ENCODE measurements at regions not wholly inside any gene's neighbourhood (a gene's known extent, or its start where the extent isn't known, plus 50 kb on each side); places are given as distances from the start of the nearest gene placed in this dataset.

DNA sequence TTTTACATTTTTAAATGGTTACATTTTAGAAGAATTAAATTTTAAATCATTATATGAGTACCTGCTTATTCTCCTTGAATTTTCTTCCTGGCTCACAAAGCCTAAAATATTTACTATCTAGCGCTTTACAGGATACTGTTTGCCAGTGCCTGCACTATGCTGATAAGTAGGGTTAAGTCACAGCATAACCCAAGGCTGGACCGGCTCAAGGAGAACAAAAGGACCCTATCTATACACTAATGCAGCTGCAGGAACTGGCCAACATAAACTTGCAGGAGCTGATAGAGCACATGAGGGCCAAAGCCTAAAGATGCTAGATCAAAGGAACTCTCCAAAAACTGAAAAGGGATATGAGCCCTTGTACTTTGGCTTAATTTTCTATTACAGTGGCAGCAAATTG is 1086.9 kb upstream of the TMPRSS15 start (continued):
- peak; percentile 93 for TF ChIP-seq ARID1B (IDR thresholded peaks at IDR 0.05)
- TF ChIP-seq, protein P1, sequence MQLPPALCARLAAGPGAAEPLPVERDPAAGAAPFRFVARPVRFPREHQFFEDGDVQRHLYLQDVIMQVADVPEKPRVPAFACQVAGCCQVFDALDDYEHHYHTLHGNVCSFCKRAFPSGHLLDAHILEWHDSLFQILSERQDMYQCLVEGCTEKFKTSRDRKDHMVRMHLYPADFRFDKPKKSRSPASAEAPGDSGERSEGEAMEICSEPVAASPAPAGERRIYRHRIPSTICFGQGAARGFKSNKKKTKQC (CRISPR knock-in tag; IDR thresholded peaks at IDR 0.05), result no peak
- no peak for TF ChIP-seq MAFF (IDR thresholded peaks at IDR 0.05; ENCODE audit: low read length)
- TF ChIP-seq, protein P2, sequence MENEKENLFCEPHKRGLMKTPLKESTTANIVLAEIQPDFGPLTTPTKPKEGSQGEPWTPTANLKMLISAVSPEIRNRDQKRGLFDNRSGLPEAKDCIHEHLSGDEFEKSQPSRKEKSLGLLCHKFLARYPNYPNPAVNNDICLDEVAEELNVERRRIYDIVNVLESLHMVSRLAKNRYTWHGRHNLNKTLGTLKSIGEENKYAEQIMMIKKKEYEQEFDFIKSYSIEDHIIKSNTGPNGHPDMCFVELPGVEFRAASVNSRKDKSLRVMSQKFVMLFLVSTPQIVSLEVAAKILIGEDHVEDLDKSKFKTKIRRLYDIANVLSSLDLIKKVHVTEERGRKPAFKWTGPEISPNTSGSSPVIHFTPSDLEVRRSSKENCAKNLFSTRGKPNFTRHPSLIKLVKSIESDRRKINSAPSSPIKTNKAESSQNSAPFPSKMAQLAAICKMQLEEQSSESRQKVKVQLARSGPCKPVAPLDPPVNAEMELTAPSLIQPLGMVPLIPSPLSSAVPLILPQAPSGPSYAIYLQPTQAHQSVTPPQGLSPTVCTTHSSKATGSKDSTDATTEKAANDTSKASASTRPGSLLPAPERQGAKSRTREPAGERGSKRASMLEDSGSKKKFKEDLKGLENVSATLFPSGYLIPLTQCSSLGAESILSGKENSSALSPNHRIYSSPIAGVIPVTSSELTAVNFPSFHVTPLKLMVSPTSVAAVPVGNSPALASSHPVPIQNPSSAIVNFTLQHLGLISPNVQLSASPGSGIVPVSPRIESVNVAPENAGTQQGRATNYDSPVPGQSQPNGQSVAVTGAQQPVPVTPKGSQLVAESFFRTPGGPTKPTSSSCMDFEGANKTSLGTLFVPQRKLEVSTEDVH (IDR thresholded peaks at IDR 0.05; ENCODE audit: low read depth, partially characterized antibody), result no peak
- TF ChIP-seq, protein P3, sequence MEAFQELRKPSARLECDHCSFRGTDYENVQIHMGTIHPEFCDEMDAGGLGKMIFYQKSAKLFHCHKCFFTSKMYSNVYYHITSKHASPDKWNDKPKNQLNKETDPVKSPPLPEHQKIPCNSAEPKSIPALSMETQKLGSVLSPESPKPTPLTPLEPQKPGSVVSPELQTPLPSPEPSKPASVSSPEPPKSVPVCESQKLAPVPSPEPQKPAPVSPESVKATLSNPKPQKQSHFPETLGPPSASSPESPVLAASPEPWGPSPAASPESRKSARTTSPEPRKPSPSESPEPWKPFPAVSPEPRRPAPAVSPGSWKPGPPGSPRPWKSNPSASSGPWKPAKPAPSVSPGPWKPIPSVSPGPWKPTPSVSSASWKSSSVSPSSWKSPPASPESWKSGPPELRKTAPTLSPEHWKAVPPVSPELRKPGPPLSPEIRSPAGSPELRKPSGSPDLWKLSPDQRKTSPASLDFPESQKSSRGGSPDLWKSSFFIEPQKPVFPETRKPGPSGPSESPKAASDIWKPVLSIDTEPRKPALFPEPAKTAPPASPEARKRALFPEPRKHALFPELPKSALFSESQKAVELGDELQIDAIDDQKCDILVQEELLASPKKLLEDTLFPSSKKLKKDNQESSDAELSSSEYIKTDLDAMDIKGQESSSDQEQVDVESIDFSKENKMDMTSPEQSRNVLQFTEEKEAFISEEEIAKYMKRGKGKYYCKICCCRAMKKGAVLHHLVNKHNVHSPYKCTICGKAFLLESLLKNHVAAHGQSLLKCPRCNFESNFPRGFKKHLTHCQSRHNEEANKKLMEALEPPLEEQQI (IDR thresholded peaks at IDR 0.05), result 0 out of 2 replicates have a peak, but pooled peaks have one; percentile 51
- no peak for TF ChIP-seq POLR2B (IDR thresholded peaks at IDR 0.05; ENCODE audit: low read depth, partially characterized antibody)
- peak; percentile 79 for TF ChIP-seq EP300 (IDR thresholded peaks at IDR 0.05; ENCODE audit: low read length)
- TF ChIP-seq POLR2H (tag; IDR thresholded peaks at IDR 0.05; ENCODE audit: low read depth), result no peak
- peak; percentile 47 to 62; a peak in 3 of 4 replicates for TF ChIP-seq KDM1A (IDR thresholded peaks at IDR 0.05)
- no peak for TF ChIP-seq NFXL1 (CRISPR knock-in tag; IDR thresholded peaks at IDR 0.05)
- TF ChIP-seq ZSCAN29 (IDR thresholded peaks at IDR 0.05), result no peak
- TF ChIP-seq CBFA2T3 (IDR thresholded peaks at IDR 0.05), result peak; percentile 95
- TF ChIP-seq KLF16 (IDR thresholded peaks at IDR 0.05), result peak; percentile 83
- TF ChIP-seq TAL1 (IDR thresholded peaks at IDR 0.05), result peak; percentile 94
- TF ChIP-seq STAT5A (IDR thresholded peaks at IDR 0.05; ENCODE audit: borderline replicate concordance, low read length), result peak; percentile 80
- TF ChIP-seq, protein P4, sequence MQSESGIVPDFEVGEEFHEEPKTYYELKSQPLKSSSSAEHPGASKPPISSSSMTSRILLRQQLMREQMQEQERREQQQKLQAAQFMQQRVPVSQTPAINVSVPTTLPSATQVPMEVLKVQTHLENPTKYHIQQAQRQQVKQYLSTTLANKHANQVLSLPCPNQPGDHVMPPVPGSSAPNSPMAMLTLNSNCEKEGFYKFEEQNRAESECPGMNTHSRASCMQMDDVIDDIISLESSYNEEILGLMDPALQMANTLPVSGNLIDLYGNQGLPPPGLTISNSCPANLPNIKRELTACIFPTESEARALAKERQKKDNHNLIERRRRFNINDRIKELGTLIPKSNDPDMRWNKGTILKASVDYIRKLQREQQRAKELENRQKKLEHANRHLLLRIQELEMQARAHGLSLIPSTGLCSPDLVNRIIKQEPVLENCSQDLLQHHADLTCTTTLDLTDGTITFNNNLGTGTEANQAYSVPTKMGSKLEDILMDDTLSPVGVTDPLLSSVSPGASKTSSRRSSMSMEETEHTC (IDR thresholded peaks at IDR 0.05), result no peak
- TF ChIP-seq, protein P5, sequence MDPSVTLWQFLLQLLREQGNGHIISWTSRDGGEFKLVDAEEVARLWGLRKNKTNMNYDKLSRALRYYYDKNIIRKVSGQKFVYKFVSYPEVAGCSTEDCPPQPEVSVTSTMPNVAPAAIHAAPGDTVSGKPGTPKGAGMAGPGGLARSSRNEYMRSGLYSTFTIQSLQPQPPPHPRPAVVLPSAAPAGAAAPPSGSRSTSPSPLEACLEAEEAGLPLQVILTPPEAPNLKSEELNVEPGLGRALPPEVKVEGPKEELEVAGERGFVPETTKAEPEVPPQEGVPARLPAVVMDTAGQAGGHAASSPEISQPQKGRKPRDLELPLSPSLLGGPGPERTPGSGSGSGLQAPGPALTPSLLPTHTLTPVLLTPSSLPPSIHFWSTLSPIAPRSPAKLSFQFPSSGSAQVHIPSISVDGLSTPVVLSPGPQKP (CRISPR knock-in tag; IDR thresholded peaks at IDR 0.05), result no peak
- no peak for TF ChIP-seq CREBBP (IDR thresholded peaks at IDR 0.05; ENCODE audit: low read depth, low read length)
- TF ChIP-seq SAFB2 (IDR thresholded peaks at IDR 0.05; ENCODE audit: borderline replicate concordance, low read depth, low read length, severe bottlenecking), result no peak
- TF ChIP-seq, protein P6, sequence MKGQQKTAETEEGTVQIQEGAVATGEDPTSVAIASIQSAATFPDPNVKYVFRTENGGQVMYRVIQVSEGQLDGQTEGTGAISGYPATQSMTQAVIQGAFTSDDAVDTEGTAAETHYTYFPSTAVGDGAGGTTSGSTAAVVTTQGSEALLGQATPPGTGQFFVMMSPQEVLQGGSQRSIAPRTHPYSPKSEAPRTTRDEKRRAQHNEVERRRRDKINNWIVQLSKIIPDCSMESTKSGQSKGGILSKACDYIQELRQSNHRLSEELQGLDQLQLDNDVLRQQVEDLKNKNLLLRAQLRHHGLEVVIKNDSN (CRISPR knock-in tag; IDR thresholded peaks at IDR 0.05), result no peak
- TF ChIP-seq TAF15 (IDR thresholded peaks at IDR 0.05; ENCODE audit: low read depth, low read length), result no peak
- peak; percentile 94 for TF ChIP-seq SOX6 (IDR thresholded peaks at IDR 0.05)
- peak; percentile 51; the same call in 1 of the 2 replicates for TF ChIP-seq SMARCC2 (IDR thresholded peaks at IDR 0.05; ENCODE audit: low read depth)

Data from K562 (cell line).